Nephron (organoid): ENCODE measurements at regions not wholly inside any gene's neighbourhood (a gene's known extent, or its start where the extent isn't known, plus 50 kb on each side); places are given as distances from the start of the nearest gene placed in this dataset.
"Not testable (repeated sequence)": the region's sequence is repeated elsewhere in the genome, so short reads cannot be mapped to it uniquely, and the experiment has no call there.

Experiments used
- H3K27ac Mint-ChIP-seq, 3 experiments: 2 replicates each; pipeline ENCODE4 v1.8.0; 2020; ENCODE audit warnings: mixed read lengths in 3 of 3, mild to moderate bottlenecking in 2 of 3, moderate library complexity in 1 of 3
- H3K27me3 Mint-ChIP-seq: 2 replicates; pipeline ENCODE4 v1.8.0; 2021; ENCODE audit warnings: low read depth, mild to moderate bottlenecking, moderate library complexity, mixed read lengths
- H3K36me3 Mint-ChIP-seq: 2 replicates; pipeline ENCODE4 v1.8.0; 2020; ENCODE audit warnings: low read depth, mixed read lengths
- H3K4me1 Mint-ChIP-seq: 2 replicates; pipeline ENCODE4 v1.8.0; 2020; ENCODE audit warnings: mixed read lengths
- H3K4me3 Mint-ChIP-seq, 3 experiments: 2 replicates each; pipeline ENCODE4 v1.8.0; 2020; ENCODE audit warnings: mild to moderate bottlenecking in 3 of 3, mixed read lengths in 3 of 3, moderate library complexity in 2 of 3
- H3K9me3 Mint-ChIP-seq: 2 replicates; pipeline ENCODE4 v1.8.0; 2020; ENCODE audit warnings: mixed read lengths
- CTCF ChIP-seq, 3 experiments: fragments of 200-600 bp; sonication (generic); IDR thresholded peaks; one replicate each; pipeline ENCODE4 v1.5.0; 2021; ENCODE audit warnings: antibody characterized with exemption in 3 of 3; ENCODE audit not compliant: unreplicated experiment in 3 of 3

- Mint-ChIP-seq H3K27ac (no peak overlapping the region), H3K9me3 (peaks cover 9% of the 10 kb centered on the region), H3K36me3 (peaks cover 3% of the 10 kb centered on the region), H3K27me3 (no peaks in the 10 kb centered on the region), H3K4me1 (no peaks in the 10 kb centered on the region), H3K4me3 (no peak overlapping the region)
- no peak for TF ChIP-seq CTCF (IDR thresholded peaks at IDR 0.05; ENCODE audit: unreplicated experiment in 3 of 3)
These were observed 146.5 kb downstream of the CHD1L start for GRCh38 chr1:147388969-147389368.

- Mint-ChIP-seq H3K9me3 (peaks cover 9% of the 10 kb centered on the region), H3K4me1 (no peaks in the 10 kb centered on the region), H3K36me3 (peaks cover 3% of the 10 kb centered on the region), H3K27ac (no peak overlapping the region), H3K27me3 (no peaks in the 10 kb centered on the region), H3K4me3 (no peak overlapping the region)
- peak; percentile 66 to 67 (median 67) for TF ChIP-seq CTCF (IDR thresholded peaks at IDR 0.05; ENCODE audit: unreplicated experiment in 3 of 3)
These were observed 147.2 kb downstream of the CHD1L start for GRCh38 chr1:147389532-147390184.

GRCh38 chr1:147390185-147390542 is 147.7 kb downstream of the CHD1L start:
- peaks cover 3% of the 10 kb centered on the region for H3K36me3 Mint-ChIP-seq
- H3K27me3 Mint-ChIP-seq: no peaks in the 10 kb centered on the region
- H3K9me3 Mint-ChIP-seq: peaks cover 9% of the 10 kb centered on the region
- no peak overlapping the region for H3K27ac Mint-ChIP-seq
- no peaks in the 10 kb centered on the region for H3K4me1 Mint-ChIP-seq
- no peak overlapping the region for H3K4me3 Mint-ChIP-seq
- TF ChIP-seq CTCF (IDR thresholded peaks at IDR 0.05; ENCODE audit: unreplicated experiment in 3 of 3): no peak

DNA sequence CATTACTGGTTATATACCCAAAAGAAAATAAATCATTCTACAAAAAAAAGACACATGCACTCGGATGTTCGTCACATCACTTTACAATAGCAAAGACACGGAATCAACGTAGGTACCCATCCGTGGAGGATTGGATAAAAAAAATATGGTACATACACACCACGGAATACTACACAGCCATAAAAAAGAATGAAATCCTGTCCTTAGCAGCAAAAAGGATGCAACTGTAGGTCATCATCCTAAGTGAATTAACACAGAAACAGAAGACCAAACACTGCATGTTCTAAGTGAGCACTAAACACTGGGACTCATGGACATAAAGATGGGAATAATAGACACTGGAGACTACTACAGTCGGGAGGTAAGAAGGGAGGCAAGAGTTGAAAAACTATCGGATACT is 148.6 kb downstream of the CHD1L start:
- Mint-ChIP-seq H3K36me3 (peaks cover 3% of the 10 kb centered on the region), H3K9me3 (peaks cover 10% of the 10 kb centered on the region)

GRCh38 chr1:147402326-147403045 is 138.8 kb upstream of the BCL9 start:
- not testable (repeated sequence) for H3K36me3 Mint-ChIP-seq, H3K27me3 Mint-ChIP-seq, H3K27ac Mint-ChIP-seq, H3K4me1 Mint-ChIP-seq, H3K4me3 Mint-ChIP-seq
- peaks cover 30% of the 10 kb centered on the region for H3K9me3 Mint-ChIP-seq

More for the DNA sequence above, 148.6 kb downstream of the CHD1L start:
- H3K4me1 Mint-ChIP-seq: no peaks in the 10 kb centered on the region
- H3K4me3 Mint-ChIP-seq: no peak overlapping the region
- H3K27me3 Mint-ChIP-seq: no peaks in the 10 kb centered on the region
- H3K27ac Mint-ChIP-seq: no peak overlapping the region
- TF ChIP-seq CTCF (IDR thresholded peaks at IDR 0.05; ENCODE audit: unreplicated experiment in 3 of 3): no peak

DNA sequence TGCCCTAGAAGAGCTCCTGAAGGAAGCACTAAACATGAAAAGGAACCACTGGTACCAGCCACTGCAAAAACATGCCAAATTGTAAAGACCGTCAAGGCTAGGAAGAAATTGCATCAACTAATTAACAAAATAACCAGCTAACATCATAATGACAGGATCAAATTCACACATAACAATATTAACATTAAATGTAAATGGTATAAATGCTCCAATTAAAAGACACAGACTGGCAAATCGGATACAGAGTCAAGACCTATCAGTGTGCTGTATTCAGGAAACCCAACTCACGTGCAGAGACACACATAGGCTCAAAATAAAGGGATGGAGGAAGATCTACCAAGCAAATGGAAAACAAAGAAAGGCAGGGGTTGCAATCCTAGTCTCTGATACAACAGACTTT is 137.0 kb upstream of the BCL9 start:
- not testable (repeated sequence) for H3K36me3 Mint-ChIP-seq, H3K27me3 Mint-ChIP-seq, H3K4me1 Mint-ChIP-seq, H3K4me3 Mint-ChIP-seq, H3K27ac Mint-ChIP-seq
- peaks cover 29% of the 10 kb centered on the region for H3K9me3 Mint-ChIP-seq

GRCh38 chr1:147409886-147410285 is 131.4 kb upstream of the BCL9 start:
- Mint-ChIP-seq H3K4me1 (no peaks in the 10 kb centered on the region), H3K9me3 (peaks cover 22% of the 10 kb centered on the region), H3K27me3 (no peaks in the 10 kb centered on the region), H3K27ac (no peak overlapping the region), H3K4me3 (no peak overlapping the region), H3K36me3 (no peaks in the 10 kb centered on the region)
- TF ChIP-seq CTCF (IDR thresholded peaks at IDR 0.05; ENCODE audit: unreplicated experiment in 3 of 3): no peak
